Inflammatory macrophage treated with lipopolysaccharide for 1 hour (primary cell): ENCODE measurements at regions not wholly inside any gene's neighbourhood (a gene's known extent, or its start where the extent isn't known, plus 50 kb on each side); places are given as distances from the start of the nearest gene placed in this dataset.
"Not testable (repeated sequence)": the region's sequence is repeated elsewhere in the genome, so short reads cannot be mapped to it uniquely, and the experiment has no call there.

Experiments
- DNase-seq, 2 donors: peaks; one replicate each; pipeline ENCODE4 v3.0.0-alpha.2; 2020 to 2022

GRCh38 chr14:85016496-85016895 lies 513.4 kb upstream of the FLRT2 start:
- no peak for DNase-seq

- not testable (repeated sequence) for DNase-seq
Measured at GRCh38 chr14:85023866-85024265, 506.1 kb upstream of the FLRT2 start.

- DNase-seq = no peak
Measured at GRCh38 chr14:85024931-85025330, 505.0 kb upstream of the FLRT2 start.

DNA sequence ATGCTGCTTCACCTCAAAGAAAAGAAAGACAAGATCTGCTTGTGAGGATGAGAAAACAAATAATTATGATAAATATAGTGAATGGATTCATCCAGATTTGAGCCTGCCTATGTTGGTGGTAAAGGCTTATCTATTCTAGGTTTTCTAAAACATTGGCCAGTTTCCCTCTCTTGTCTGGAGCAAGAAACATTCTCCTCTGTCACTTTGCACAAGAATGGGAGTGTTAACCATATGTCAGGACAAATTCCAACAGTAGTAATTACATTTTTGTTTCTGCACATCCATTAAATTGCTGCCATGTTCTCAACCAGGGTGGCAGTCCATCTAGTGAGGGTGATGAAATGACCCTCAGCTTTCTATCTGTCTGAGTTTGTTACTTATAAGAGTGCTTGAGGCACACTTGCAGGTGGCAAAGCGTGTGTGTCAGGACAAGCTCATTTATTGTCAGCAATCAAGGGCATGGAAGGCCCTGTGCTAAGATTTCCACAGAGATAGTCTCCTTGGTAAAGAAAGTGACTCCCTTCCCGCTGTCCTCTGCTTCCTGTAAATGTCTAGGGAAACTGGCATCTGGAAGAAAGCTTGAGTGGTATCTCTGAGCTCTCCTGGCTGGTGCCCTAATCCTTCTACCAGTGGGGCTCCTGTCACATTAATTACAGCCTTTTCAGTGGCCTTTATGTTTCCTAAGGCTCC lies 502.1 kb upstream of the FLRT2 start:
- DNase-seq = no peak

- no peak for DNase-seq
Measured at GRCh38 chr14:85037411-85037810, 492.5 kb upstream of the FLRT2 start.

DNA sequence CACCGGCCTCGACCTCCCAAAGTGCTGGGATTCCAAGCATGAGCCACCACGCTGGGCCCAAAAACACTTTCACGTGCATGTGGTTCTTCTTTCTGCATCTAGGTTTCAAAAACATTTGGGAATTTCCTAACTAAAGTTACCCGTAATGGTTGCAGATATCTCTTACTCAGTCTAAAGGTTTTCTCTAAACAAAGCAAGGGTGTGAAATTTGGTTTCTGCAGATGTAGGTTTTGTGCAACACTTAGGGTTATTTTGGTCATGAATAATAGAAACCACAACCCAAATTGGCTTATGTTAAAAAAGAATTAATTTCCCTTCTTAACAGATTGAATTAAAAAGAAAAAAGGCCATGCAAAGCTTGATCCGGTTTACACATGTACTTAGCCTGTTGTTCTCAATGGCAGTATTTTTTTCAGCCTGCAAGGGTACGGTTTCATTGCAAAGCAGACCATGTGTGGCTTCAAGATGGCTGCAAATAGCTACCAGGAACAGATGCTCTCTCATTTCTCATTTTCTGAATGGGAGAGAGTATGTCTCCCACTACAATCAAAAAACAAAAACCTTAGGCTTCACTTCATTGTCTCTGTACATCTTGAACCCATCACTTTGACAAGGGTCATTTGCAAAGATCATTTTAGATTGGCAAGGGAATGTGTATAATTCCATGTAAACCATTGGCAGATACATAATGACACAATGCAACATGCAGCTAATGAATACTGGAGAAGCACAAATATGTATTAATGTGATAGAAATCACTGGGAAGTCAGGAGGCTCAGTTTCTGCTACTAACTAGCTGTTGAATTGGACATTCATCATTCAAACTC lies 491.2 kb upstream of the FLRT2 start:
- no peak for DNase-seq

GRCh38 chr14:85039353-85039626 lies 490.7 kb upstream of the FLRT2 start:
- DNase-seq = no peak

DNA sequence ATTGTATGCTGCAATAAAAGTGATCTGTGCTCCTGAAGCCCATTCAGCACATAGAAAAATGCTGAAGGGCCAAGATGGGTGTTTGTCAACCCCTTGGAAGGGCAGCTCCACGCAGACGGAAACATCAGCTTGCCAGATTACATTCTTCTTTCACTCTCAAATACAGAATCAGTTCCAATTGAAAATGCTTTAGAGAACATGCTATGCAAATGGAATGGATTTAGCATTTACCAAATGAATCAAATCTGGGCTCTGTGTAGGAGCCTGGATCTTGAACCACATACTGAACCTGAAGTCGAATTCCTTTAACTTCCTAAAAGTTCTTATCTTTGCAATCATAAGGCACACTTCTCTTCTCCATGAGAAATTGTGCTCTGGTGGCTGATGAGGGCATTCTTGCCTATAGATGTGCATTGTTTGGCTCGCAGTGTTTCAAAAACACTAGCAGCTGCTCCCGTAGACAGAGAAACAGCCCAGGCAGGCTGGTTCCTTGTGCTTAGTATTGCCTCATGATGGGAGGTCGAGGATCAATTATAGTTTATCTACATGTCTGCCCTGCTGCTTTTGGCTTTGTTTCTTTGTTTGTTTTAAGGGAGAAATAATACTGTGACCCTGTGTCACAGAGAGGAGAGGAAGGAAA lies 489.8 kb upstream of the FLRT2 start:
- no peak for DNase-seq

DNA sequence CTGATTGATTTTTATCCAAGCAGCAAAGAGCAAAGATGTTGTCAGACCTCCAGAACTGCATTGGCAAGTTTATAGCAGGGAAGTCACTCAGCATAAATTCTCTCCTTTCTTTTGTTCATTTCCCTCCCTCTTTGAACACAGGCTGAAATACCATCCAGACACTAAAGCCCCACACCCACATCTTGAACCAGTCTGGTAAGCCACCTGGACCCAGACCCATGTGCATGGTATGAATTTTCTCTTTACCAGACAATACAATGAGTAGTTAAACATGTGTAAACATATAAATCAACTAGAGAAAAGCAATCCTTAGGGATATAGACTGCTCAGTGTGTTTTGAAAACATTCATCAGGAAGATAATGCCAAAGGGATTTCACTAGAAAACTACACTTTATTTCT lies 488.3 kb upstream of the FLRT2 start:
- no peak for DNase-seq

GRCh38 chr14:85042301-85042700 lies 487.6 kb upstream of the FLRT2 start:
- DNase-seq = no peak

- DNase-seq = no peak
Measured at GRCh38 chr14:85050180-85050579, 479.8 kb upstream of the FLRT2 start.

DNA sequence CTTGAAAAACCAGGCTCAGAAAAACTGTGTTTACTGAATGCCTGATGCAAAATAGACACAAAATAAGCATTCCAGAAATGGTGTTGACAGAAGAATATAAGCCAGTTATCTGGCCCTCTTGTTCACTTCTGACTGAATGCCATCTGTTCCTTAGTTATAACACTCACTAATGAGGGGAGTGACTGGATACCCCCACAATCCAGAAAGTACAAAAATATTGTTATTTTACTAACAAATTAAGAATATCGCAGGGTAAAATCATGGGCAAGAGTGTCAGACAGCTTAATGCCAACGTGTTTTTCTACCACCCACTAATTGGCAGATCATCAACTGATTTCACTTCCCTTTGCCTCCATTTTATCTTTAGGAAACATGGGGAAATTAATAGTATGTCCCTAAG lies 477.3 kb upstream of the FLRT2 start:
- no peak for DNase-seq

DNA sequence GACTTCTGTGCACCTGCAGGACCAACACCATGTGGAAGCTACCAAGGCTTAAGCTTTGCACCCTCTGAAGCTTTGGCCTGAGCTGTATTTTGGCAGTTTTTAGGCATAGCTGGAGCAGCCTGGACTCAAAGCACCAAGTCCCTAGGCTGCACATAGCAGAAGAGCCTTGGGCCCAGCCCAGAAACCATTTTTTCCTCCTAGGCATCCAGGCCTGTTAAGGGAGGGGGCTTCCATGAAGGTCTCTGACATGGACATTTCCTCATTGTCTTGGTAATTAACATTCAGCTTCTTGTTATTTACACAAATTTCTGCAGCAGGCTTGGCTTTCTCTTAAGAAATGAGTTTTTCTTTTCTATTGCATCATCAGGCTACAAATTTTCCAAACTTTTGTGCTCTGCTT lies 475.8 kb upstream of the FLRT2 start:
- no peak for DNase-seq

- no peak for DNase-seq
Measured at GRCh38 chr14:85056267-85056666, 473.7 kb upstream of the FLRT2 start.

GRCh38 chr14:85057221-85057620 lies 472.7 kb upstream of the FLRT2 start:
- no peak for DNase-seq

- no peak for DNase-seq
Measured at GRCh38 chr14:85058150-85058549, 471.8 kb upstream of the FLRT2 start.

DNA sequence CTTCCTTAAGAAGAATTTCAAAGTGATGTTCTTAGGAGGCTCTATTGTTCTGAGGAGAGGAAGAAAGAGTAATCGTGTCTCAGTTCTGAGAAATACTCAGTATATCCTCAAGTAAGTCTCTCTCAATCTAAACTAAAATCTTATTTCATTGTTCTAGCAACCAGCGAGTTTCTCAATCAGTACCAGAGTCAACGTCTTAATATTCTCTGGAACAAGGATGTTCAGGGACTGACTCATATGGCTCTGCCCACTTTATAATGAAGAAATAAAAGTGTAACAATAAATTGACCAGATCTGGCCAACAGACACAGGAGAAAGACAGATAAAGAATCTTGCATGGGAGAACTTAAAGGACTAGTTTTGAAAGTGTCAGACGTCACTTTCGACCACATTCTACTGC lies 469.8 kb upstream of the FLRT2 start:
- DNase-seq = no peak

GRCh38 chr14:85061256-85061655 lies 468.7 kb upstream of the FLRT2 start:
- no peak for DNase-seq

GRCh38 chr14:85063747-85064146 lies 466.2 kb upstream of the FLRT2 start:
- DNase-seq = no peak

DNA sequence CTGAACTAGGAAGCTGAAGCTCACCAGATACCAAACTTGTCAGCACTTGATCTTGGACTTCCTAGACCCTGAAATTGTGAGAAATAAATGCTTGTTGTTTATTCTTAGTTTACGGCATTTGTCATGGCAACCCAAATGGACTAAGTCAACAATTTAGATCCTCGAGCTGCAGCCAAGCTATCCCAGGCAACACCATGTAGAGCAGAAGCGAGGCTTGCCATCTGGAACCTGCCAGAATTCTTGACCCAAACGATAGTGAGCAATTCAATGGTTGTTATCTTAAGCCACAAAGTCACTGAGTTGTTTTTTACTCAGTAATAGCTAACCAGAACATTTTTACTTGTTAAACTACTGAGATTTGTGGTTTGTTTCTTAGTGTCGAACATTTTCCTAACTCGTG lies 458.5 kb upstream of the FLRT2 start:
- no peak for DNase-seq

- DNase-seq = no peak
Measured at GRCh38 chr14:85074955-85075354, 455.0 kb upstream of the FLRT2 start.

GRCh38 chr14:85075694-85076476 lies 454.1 kb upstream of the FLRT2 start:
- DNase-seq = no peak

DNA sequence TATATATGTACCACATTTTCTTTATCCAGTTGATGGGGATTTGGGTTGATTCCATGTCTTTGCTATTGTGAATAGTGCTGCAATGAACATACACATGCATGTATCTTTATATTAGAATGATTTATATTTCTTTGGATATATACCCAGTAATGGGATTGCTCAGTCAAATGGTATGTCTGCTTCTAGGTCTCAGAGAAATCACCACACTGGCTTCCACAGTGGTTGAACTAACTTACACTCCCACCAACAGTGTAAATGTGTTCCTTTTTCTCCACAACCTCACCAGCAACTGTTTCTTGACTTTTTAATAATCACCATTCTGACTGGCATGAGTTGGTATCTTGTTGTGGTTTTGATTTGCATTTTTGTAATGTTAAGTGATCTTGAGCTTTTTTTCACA lies 452.2 kb upstream of the FLRT2 start:
- not testable (repeated sequence) for DNase-seq
